Endothelial cell of umbilical vein (primary cell): ENCODE measurements at regions not wholly inside any gene's neighbourhood (a gene's known extent, or its start where the extent isn't known, plus 50 kb on each side); places are given as distances from the start of the nearest gene placed in this dataset.

Experiments
- EZH2 ChIP-seq: IDR thresholded peaks from 2 replicates; pipeline ENCODE4 v1.6.1; 2012; ENCODE audit warnings: borderline replicate concordance, low read depth, mild to moderate bottlenecking, moderate library complexity, low read length, inconsistent platforms; ENCODE audit not compliant: severe bottlenecking
- MAX ChIP-seq: IDR thresholded peaks from 2 replicates; pipeline ENCODE4 v1.6.1; 2011; ENCODE audit not compliant: insufficient read depth, insufficient read length
- POLR2A ChIP-seq: IDR thresholded peaks from 2 replicates; pipeline ENCODE4 v1.6.1; 2012; ENCODE audit warnings: low read depth, mild to moderate bottlenecking, control low read depth, low read length
- TF ChIP-seq, protein P1 (sequence below), 2 donors: IDR thresholded peaks; 1 replicate in 1 of 2; 2 replicates in 1 of 2; pipeline ENCODE4 v1.5.1; 2011; ENCODE audit warnings: low read length in 2 of 2, mild to moderate bottlenecking in 2 of 2, moderate library complexity in 2 of 2, control low read depth in 1 of 2, inconsistent platforms in 1 of 2, low read depth in 1 of 2; ENCODE audit not compliant: insufficient read depth in 1 of 2; ENCODE audit errors: extremely low read depth in 1 of 2

DNA sequence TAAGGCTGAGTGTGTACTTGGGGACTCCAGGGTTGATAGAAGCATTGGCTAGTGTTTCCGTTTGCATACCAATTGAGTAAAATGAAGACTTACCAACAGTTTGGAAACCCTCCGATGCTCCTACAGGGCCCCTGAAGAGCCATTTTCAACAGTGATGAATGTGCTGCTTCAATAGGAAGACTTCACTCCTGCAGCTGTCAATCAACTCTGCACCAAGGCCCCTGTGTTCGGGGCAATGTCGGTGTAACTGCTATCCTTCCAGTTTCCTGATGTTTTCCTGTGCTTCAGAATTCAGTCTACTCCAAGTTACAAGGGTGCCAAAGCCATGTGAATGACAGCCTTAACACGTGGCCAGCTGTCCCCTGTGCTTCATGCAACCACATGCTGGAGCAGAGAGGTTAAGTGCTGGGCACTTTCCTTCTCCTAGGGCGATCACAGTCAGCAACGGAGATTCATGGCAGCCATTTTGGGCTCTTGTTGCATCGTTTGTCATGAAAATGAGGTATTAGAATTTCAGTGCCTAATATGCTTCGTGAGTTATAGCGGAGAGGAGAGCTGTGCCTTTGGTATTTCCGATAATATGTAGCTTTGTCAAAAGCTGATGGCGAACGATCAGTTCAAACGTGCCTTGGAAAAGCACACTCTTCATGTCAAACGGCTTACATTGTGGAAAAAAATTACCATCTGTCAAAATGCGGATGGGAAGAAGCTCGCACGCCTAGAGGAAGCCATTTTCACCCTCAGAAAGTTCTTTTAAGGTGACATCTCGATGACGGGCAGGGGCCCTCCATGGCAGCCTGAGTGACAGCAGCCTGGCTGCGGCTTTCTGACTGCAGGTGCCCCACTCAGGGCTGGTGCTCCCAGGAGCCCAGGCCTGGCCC is 287.8 kb downstream of the ACTR3B start:
- no peak for TF ChIP-seq MAX
- no peak for TF ChIP-seq POLR2A
- TF ChIP-seq, protein P1, sequence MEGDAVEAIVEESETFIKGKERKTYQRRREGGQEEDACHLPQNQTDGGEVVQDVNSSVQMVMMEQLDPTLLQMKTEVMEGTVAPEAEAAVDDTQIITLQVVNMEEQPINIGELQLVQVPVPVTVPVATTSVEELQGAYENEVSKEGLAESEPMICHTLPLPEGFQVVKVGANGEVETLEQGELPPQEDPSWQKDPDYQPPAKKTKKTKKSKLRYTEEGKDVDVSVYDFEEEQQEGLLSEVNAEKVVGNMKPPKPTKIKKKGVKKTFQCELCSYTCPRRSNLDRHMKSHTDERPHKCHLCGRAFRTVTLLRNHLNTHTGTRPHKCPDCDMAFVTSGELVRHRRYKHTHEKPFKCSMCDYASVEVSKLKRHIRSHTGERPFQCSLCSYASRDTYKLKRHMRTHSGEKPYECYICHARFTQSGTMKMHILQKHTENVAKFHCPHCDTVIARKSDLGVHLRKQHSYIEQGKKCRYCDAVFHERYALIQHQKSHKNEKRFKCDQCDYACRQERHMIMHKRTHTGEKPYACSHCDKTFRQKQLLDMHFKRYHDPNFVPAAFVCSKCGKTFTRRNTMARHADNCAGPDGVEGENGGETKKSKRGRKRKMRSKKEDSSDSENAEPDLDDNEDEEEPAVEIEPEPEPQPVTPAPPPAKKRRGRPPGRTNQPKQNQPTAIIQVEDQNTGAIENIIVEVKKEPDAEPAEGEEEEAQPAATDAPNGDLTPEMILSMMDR (IDR thresholded peaks at IDR 0.05; ENCODE audit: extremely low read depth in 1 of 2, insufficient read depth in 1 of 2, low read depth in 1 of 2, low read length in 2 of 2), result no peak
- no peak for TF ChIP-seq EZH2
